ENCODE measurements at regions not wholly inside any gene's neighbourhood (a gene's known extent, or its start where the extent isn't known, plus 50 kb on each side); places are given as distances from the start of the nearest gene placed in this dataset.
"Not testable (repeated sequence)": the region's sequence is repeated elsewhere in the genome, so short reads cannot be mapped to it uniquely, and the experiment has no call there.

DNA sequence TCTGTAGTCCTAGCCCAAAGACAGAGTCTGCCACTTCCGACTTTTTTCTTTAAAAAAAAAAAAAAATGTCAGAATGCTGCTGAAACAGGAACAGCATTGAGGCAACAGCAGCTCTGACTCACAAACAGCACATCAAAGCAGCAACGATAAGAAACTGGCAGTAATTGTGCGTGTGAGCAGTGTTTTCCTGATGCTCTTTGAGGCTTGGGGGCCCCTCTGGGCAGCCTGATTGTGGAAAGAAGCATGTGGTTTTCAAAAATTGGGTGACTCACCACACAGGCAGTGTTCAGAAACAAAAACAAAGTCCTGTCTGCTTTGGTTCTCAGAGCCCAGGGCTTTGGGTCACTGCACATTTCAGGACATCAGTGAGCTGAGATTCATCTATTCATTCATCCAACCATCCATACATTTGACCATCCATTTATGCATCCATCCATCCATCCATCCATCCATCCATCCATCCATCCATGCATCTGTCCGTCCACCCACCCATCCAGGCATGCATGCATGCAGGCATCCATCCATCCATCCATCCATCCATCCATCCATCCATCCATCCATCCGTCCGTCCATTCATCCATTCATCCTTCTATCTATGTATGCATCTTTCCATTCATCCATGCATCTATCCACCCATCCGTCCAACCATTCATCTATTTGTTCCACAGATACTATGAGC is 308.4 kb downstream of the RPLP1 start:
- DNase-seq (ENCODE audit: low spot score) = peak; percentile 5

DNA sequence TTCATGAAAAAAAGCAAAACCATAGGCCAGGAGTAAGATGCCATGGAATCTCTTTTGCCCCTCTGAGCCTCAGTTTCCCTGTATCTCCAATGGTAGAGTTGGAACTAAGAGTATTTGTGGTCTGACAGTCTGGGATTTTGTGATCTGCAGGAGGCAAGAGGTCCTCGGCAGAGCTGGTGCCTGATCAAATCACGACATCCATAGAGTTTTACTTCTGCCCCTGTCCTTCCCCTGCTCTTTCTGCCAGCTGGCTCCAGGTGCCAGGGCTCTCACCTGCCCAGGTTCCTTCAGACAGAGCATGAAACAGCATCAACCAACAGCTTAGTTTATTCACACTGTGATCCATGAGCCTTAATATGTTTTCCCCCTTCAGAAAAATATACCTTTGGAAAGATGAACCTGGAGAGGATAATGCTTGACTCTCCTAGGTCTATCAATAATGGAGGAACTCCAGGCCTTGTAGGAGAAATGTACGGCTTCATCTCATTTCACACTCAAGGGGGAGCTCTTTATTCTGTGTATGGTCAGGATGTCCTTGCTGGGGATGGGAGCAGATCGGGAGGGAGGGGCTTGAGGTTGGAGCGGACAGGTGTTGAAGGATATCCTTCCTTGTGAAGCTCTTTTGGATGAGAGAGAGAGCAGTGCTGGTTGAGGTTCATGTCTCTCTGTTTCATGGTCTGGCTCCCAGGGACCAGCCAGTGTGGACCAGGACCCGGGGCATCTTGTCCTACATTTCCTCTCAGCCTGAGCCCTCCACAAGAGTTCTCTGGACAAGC is 309.9 kb downstream of the RPLP1 start:
- no peak for DNase-seq (ENCODE audit: low spot score)

DNA sequence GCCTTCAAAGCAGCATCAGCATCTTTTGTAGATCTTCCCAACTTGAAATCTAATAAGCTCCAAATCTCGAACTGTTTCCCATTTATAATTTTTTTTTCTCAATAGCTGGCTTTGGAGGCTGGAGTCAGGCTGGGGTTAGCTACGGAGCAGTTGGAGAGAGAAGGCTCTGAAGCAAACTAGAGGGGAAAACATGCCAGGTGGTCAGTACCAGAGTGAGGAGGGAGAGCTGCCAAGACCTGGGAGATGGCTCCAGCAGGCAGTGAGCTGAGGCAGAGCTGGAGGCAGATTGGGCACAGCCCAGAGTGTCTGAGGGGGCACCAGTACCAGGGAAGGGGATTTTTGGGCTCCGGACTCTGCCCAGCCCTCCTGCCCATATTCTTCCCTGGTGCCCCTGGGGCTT is 311.2 kb downstream of the RPLP1 start:
- DNase-seq (ENCODE audit: low spot score) = no peak

DNA sequence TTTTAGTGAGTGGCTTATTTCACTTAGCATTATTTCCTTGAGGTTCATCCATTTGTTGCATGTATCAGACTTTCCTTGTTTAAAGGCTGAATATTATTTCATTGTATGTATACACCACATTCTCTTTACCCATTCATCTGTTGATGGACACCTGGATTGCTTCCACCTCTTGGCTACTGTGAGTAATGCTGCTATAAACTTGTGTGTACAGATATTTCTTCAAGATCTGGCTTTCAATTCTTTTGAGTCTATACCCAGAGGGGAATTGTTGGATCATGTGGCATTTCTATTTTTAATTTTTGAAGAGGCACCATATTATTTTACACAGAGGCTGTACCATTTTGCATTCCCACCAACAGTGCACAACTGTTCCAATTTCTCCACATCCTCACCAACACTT is 313.5 kb downstream of the RPLP1 start:
- no peak for DNase-seq (ENCODE audit: low spot score)

GRCh38 chr15:69767191-69767590 is 314.6 kb downstream of the RPLP1 start:
- no peak for DNase-seq (ENCODE audit: low spot score)

DNA sequence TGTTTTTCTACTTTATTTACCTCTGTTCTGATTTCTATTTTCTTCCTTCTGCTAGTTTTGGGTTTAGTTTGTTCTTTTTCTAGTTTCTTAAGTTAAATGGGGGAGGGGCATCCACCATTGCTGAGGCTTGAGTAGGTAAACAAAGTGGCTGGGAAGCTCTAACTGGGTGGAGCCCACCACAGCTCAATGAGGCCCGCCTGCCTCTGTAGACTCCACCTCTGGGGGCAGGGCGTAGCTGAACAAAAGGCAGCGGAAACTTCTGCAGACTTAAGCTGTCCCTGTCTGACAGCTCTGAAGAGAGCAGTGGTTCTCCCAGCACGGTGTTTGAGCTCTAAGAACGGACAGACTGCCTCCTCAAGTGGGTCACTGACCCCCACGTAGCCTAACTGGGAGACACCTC is 316.7 kb downstream of the RPLP1 start:
- not testable (repeated sequence) for DNase-seq (ENCODE audit: low spot score)

- DNase-seq (ENCODE audit: low spot score) = not testable (repeated sequence)
Observed at GRCh38 chr15:69774258-69774657, 321.6 kb downstream of the RPLP1 start.

DNA sequence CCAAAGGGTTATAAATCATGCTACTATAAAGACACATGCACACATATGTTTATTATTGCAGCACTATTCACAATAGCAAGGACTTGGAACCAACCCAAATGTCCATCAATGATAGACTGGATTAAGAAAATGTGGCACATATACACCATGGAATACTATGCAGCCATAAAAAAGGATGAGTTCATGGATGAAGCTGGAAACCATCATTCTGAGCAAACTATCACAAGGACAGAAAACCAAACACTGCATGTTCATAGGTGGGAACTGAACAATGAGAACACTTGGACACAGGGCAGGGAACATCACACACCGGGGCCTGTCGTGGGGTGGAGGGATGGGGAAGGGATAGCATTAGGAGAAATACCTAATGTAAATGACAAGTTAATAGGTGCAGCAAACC is 322.1 kb downstream of the RPLP1 start:
- DNase-seq (ENCODE audit: low spot score) = not testable (repeated sequence)

DNA sequence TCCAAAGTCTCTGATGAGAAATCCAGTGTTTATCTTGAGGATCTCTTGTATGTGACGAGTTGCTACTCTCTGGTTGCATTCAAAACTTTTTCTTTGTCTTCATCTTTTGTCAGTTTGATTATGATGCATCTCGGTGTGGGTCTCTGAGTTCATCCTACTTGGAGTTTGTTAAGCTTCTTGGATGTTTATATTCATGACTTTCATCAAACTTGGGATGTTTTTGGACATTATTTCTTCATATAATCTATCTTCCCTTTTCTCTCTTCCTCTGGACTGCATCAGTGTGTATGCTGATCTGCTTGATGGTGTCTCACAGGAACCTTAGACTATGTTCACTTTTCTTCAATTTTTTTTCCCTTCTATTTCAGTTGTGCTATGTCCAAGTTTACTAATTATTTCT is 320.4 kb downstream of the TLE3 start:
- DNase-seq (ENCODE audit: low spot score) = no peak

- DNase-seq (ENCODE audit: low spot score) = no peak
Observed at GRCh38 chr15:69780374-69780773, 317.3 kb downstream of the TLE3 start.

DNA sequence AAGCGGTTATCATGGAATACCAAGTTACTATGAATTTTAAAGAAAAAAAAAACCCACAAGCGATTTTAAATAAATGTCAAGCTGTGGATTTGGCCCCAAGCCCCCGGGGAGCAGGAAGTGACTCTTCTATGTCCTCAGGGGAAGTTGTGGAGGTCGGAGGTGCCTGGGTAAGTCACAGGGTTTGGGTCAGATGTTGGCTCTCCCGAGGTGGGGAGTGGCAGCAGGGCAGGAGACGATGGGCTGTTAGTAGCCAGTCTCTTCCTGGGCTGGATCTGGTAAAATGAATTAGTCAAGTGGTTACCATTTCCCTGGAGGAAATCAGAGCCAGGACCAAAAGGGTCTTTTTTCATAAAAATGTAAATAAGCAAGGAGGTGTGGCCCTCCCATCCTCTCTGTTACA is 316.7 kb downstream of the TLE3 start:
- no peak for DNase-seq (ENCODE audit: low spot score)

DNA sequence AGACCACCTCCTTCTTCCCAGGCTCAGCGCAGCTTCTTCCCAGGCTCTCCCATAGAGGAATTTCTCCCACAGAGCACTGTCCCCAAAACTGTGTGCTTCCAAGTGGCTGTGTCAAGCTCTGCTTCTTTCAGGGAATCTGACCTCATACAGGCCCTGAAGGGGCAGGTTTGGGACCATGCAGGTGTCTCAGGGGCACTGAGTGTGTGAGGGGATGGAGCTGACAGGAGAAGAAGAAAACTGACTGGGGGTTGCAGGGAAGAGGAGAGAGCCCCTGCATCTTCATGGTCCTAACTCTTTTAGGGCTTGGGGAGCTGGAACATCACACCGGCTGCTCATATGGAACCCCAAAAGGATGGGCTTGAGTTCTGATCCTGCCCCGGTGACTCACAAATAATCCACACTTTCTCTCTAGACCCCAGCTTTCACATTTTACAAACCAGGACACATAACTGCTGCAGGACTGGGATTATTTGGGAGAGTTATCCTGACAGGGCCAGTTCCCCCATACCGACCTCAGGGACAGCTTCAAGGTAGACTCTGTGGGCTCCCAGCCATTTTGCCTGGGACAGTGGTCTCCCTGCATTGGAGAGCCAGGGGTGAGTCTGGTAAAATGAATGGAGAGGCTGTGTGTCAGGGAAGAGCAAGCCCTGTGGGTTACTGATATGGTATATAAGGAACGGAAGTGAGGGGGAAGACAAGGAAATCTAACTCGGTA is 316.1 kb downstream of the TLE3 start:
- DNase-seq (ENCODE audit: low spot score) = no peak

GRCh38 chr15:69782139-69782658 is 315.5 kb downstream of the TLE3 start:
- DNase-seq (ENCODE audit: low spot score) = no peak

GRCh38 chr15:69782809-69783208 is 314.9 kb downstream of the TLE3 start:
- no peak for DNase-seq (ENCODE audit: low spot score)

DNA sequence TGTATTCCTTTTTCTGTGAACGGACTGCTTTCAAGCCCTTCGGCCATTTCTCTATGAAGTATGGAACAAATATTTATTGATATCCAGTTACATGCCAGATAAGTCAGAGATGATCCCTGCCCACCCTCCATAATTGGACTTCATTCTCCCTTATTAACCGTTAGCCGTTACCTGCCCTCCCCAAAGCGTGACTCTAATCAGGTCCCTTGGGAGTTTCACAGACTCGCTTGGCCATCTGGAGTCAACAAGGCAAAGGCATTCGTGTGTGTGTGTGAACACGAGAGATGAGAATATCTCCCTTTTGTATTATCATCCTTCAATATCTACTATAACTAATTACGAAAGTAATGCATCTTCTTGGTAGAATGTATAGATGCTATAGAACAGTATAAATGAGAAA is 314.5 kb downstream of the TLE3 start:
- no peak for DNase-seq (ENCODE audit: low spot score)

- DNase-seq (ENCODE audit: low spot score) = no peak
Observed at GRCh38 chr15:69784798-69785566, 312.7 kb downstream of the TLE3 start.

DNA sequence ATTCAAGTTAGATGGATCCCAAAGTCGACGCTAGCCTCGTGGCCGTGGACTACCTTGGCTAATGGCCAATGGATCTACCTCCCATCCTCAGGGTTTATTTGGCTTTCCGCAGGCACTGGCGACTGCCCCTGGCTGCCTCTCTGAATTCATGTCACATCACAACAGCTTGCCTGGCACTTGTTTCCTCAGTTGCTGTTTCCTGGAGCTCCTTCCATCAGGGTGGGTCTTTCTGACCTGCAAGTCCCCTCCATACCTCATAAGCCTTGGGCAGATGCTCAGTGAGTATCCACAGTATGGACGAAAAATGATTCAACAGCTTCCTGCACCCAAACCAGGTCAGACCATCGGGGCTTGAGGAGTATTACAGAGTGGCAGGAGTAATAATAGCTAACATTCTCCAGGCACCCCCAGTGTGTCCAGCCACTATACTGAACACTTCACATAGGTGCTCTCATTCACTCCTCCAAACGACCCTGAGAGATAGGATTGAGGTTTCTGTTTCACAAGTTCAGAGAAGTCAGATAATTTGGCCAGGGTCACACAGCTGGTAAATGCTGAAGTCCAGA is 311.5 kb downstream of the TLE3 start:
- no peak for DNase-seq (ENCODE audit: low spot score)

GRCh38 chr15:69787791-69788190 is 309.9 kb downstream of the TLE3 start:
- DNase-seq (ENCODE audit: low spot score) = no peak

DNA sequence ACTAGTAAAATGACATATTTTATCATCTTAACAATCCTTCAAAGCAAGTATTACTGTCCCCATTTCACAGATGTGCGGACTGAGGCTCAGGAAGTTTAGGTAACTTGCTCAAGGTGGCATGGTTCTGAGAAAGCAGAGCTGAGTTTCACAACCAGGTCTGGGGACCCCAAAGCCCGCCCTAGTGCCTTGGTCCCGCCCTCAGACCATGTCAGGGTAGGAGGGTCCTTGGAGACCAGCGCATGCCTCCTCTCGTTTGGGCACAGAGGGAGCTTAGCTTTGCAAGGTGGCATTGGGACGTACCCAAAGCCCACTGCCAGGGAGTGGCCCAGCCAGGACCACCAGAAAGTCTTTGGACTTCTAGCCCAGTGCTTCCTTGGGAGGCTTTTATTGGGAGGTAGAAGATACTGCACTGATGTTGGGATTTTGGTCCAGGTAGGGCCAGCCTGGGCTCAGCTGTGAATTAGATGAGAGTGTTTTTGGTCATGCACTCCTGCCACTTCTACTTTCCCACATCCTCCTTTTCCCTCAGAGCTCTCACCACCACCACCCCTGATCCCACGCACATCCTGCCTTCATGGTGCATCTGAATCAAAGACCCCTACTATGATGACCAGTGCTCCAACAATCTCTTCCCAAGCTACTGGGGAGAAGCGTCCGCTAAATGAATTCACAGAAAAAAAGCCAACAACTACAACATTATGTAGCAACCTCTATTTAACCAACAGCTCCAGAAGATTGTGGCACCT is 307.9 kb downstream of the TLE3 start:
- DNase-seq (ENCODE audit: low spot score) = no peak

- no peak for DNase-seq (ENCODE audit: low spot score)
Observed at GRCh38 chr15:69790632-69791031, 307.1 kb downstream of the TLE3 start.

- DNase-seq (ENCODE audit: low spot score) = no peak
Observed at GRCh38 chr15:69792823-69793222, 304.9 kb downstream of the TLE3 start.

All from putamen (tissue), 1 donor.